ENCODE measurements at regions not wholly inside any gene's neighbourhood (a gene's known extent, or its start where the extent isn't known, plus 50 kb on each side); places are given as distances from the start of the nearest gene placed in this dataset.

DNA sequence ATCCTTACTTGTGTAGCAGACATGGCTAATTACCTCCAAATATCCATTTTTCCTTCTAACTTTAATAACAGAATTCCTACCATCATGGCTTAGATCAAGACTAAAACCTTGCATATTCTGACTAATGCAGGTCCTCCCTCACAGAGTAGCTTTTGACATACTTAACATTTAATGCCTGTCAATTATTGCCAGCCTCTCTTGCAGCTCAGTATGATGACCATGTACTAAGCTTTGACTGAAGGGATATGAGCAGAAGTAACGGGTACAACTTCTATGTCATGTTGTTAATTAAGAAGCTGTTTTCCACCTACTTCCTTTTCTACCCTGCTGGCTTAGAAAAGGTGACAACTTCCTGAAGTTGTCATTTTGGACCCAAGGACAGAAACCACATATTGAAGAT is 533.4 kb downstream of the PSAT1 start:
- Histone ChIP-seq H3K27ac (no peak overlapping the region), H3K9me3 (replicated peaks) (no peaks in the 10 kb centered on the region), H3K4me1 (replicated peaks) (no peaks in the 10 kb centered on the region), H3K4me3 (no peak overlapping the region), H3K27me3 (replicated peaks) (no peaks in the 10 kb centered on the region), H3K36me3 (no peaks in the 10 kb centered on the region)
- DNase-seq (ENCODE audit: low read depth in 1 of 2, low spot score in 2 of 2) = no peak

GRCh38 chr9:78831726-78832125 is 534.8 kb downstream of the PSAT1 start:
- Histone ChIP-seq H3K27ac (no peak overlapping the region), H3K36me3 (no peaks in the 10 kb centered on the region), H3K4me3 (no peak overlapping the region), H3K9me3 (replicated peaks) (no peaks in the 10 kb centered on the region), H3K4me1 (replicated peaks) (no peaks in the 10 kb centered on the region), H3K27me3 (replicated peaks) (no peaks in the 10 kb centered on the region)
- DNase-seq (ENCODE audit: low read depth in 1 of 2, low spot score in 2 of 2) = no peak

DNA sequence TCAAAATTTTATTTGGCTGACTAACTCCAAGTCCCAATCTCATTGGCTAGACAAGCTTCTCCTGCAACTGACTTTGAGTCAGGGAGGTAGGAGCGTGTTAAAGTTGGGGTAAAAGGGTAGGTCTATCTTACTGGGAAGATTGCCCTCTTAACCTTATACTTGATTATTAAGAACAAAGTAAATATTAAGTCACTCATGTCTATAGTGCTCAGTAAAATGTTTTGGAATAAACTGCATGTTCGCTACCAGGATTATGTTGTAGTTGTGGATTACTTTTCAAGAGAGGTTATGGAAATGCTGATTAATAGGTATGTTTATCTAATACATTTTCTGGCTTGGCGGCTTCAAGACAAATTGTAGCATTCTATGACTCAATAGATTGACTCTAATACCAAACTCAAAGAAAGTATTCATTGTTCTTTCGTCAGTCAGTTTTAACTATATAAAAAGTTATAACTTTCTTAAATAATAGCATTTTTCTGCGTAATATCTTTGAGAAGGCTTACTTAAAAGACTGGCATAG is 539.1 kb downstream of the PSAT1 start:
- Histone ChIP-seq H3K27ac (no peak overlapping the region), H3K4me1 (replicated peaks) (no peaks in the 10 kb centered on the region), H3K36me3 (no peaks in the 10 kb centered on the region), H3K4me3 (no peak overlapping the region), H3K27me3 (replicated peaks) (no peaks in the 10 kb centered on the region), H3K9me3 (replicated peaks) (no peaks in the 10 kb centered on the region)
- no peak for DNase-seq (ENCODE audit: low read depth in 1 of 2, low spot score in 2 of 2)

GRCh38 chr9:78839252-78839651 is 542.3 kb downstream of the PSAT1 start:
- H3K9me3 ChIP-seq (replicated peaks) = peaks cover 5% of the 10 kb centered on the region; the same call in 1 of the 2 replicates

GRCh38 chr9:78848061-78848460 is 551.1 kb downstream of the PSAT1 start:
- Histone ChIP-seq H3K27ac (no peak overlapping the region), H3K9me3 (replicated peaks) (peaks cover 3% of the 10 kb centered on the region; the same call in 1 of the 2 replicates), H3K4me1 (replicated peaks) (no peaks in the 10 kb centered on the region; the same call in 1 of the 2 replicates), H3K27me3 (replicated peaks) (no peaks in the 10 kb centered on the region), H3K36me3 (no peaks in the 10 kb centered on the region), H3K4me3 (no peak overlapping the region)
- no peak for DNase-seq (ENCODE audit: low read depth in 1 of 2, low spot score in 2 of 2)

More at GRCh38 chr9:78839252-78839651, 542.3 kb downstream of the PSAT1 start:
- Histone ChIP-seq H3K27ac (no peak overlapping the region), H3K36me3 (no peaks in the 10 kb centered on the region), H3K27me3 (replicated peaks) (no peaks in the 10 kb centered on the region), H3K4me3 (no peak overlapping the region), H3K4me1 (replicated peaks) (no peaks in the 10 kb centered on the region)
- DNase-seq (ENCODE audit: low read depth in 1 of 2, low spot score in 2 of 2) = no peak

GRCh38 chr9:78856144-78856543 is 559.2 kb downstream of the PSAT1 start:
- Histone ChIP-seq H3K36me3 (no peaks in the 10 kb centered on the region), H3K4me1 (replicated peaks) (peaks cover 27% of the 10 kb centered on the region), H3K4me3 (no peak overlapping the region), H3K27me3 (replicated peaks) (no peaks in the 10 kb centered on the region), H3K27ac (peak overlapping the region; percentile 87), H3K9me3 (replicated peaks) (no peaks in the 10 kb centered on the region)
- DNase-seq (ENCODE audit: low read depth in 1 of 2, low spot score in 2 of 2) = peak; percentile 58 to 78

DNA sequence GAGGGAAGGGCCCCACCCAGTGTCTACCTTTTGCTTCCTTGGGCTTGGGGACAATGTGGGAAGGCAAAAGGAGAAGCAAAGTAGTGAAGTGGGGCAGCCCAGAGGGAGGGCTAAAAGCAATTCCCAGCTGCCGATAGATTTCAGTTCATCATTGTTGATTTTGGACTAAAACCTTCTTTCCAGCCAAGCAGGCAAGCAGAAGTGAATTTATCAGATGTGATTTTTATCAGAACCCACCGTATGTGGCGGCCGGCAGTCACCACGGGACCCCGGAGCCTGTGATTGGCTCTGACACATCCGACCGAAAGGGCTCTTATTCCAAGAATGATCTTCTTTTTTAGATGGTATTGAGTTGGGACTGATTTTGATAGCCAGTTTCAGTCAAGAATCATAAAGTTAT is 559.9 kb downstream of the PSAT1 start:
- no peaks in the 10 kb centered on the region for H3K36me3 ChIP-seq
- peaks cover 27% of the 10 kb centered on the region for H3K4me1 ChIP-seq (replicated peaks)
- no peaks in the 10 kb centered on the region for H3K27me3 ChIP-seq (replicated peaks)
- H3K4me3 ChIP-seq = no peak overlapping the region
- H3K9me3 ChIP-seq (replicated peaks) = no peaks in the 10 kb centered on the region
- peak overlapping the region; percentile 87 for H3K27ac ChIP-seq
- no peak for DNase-seq (ENCODE audit: low read depth in 1 of 2, low spot score in 2 of 2)

DNA sequence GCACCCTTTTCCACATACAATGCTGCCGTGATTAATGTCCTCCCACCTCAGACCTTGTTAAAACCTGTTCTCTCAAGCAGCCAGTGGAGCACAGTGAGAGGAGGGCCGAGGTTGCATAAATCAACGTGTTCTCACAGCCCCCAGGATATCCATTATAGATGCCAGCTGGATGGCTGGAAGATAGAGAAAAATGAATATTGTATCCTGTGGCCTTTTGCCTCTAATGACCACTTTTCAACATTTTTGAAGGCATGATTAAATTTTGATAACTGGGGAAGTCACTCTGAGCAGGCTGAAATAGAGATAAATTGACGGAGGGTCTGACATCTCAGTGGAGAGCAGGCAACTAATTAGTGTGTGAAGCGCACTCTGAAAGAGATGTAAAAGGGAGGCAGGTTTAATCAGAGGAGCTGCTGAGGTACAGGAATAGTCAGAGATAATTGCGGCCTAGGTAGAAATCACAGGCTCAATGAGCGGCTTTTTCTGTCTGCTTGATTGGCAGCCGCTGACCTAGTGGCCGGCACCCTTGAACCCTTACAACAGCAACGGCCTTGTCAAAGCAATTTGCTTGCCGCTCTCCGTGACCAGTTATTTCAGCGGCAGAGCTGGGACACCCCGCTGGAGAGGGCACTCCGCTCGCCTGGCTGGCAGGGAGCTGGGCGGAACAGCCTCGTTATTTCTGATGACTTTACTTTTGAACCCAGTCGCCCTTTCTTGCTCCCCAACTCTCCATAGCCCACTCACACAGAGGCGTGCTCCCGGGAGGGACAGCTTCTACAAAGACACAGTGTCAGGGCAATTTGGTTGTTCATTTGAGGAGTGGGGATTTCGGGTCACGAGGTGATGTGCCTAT is 560.7 kb downstream of the PSAT1 start:
- no peak overlapping the region for H3K27ac ChIP-seq
- no peaks in the 10 kb centered on the region for H3K9me3 ChIP-seq (replicated peaks)
- H3K4me3 ChIP-seq = no peak overlapping the region
- no peaks in the 10 kb centered on the region for H3K27me3 ChIP-seq (replicated peaks)
- H3K36me3 ChIP-seq = no peaks in the 10 kb centered on the region
- DNase-seq (ENCODE audit: low read depth in 1 of 2, low spot score in 2 of 2) = no peak
- H3K4me1 ChIP-seq (replicated peaks) = peaks cover 27% of the 10 kb centered on the region

DNA sequence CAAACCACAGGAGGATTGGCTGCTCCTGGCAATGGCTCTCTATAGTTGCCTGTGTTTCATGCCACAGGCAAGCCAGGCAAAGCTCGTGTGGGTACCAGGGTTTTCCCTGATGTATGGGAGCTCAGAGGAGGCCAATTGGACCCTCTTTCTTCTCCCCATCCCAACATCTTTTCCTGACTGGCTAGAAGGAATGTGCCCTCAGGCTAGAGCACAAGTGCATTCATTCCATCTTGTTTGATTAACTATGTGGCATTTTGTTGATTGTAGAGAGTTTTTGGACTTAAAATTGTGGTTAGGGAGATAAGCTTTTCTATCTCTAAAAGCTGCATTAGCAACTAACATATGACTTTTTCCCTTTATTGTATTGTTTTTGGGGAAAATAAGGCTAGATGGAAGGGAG is 561.3 kb downstream of the PSAT1 start:
- Histone ChIP-seq H3K4me1 (replicated peaks) (peaks cover 27% of the 10 kb centered on the region), H3K36me3 (no peaks in the 10 kb centered on the region), H3K4me3 (no peak overlapping the region), H3K9me3 (replicated peaks) (no peaks in the 10 kb centered on the region), H3K27me3 (replicated peaks) (no peaks in the 10 kb centered on the region), H3K27ac (no peak overlapping the region)
- DNase-seq (ENCODE audit: low read depth in 1 of 2, low spot score in 2 of 2) = peak in 1 of 2 experiments; percentile 20

GRCh38 chr9:78860801-78861475 is 564.0 kb downstream of the PSAT1 start:
- H3K9me3 ChIP-seq (replicated peaks) = no peaks in the 10 kb centered on the region
- no peak for DNase-seq (ENCODE audit: low read depth in 1 of 2, low spot score in 2 of 2)
- H3K27ac ChIP-seq = no peak overlapping the region
- H3K4me1 ChIP-seq (replicated peaks) = peaks cover 25% of the 10 kb centered on the region
- H3K27me3 ChIP-seq (replicated peaks) = no peaks in the 10 kb centered on the region
- no peaks in the 10 kb centered on the region for H3K36me3 ChIP-seq
- no peak overlapping the region for H3K4me3 ChIP-seq

DNA sequence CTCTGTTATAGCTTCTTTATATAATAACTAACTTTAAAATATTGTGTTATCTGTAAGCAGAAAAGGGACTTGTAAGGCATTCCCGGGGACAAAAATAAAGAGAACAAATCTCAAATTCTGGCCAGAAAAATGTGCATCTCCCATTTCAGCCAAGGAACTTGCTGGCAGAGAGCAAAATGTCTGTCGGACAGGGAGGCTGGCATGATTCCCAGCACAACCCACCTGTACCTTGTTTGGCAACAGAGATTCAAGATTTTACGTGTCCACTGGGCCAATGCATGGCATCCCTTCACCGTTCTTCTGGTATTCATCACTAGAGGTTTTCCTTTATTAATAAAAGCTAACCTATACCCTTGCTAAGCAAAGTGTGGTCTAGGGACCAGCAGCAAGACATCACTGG is 566.6 kb downstream of the PSAT1 start:
- Histone ChIP-seq H3K4me3 (no peak overlapping the region), H3K27ac (no peak overlapping the region), H3K36me3 (no peaks in the 10 kb centered on the region), H3K4me1 (replicated peaks) (peaks cover 24% of the 10 kb centered on the region), H3K27me3 (replicated peaks) (no peaks in the 10 kb centered on the region), H3K9me3 (replicated peaks) (no peaks in the 10 kb centered on the region)
- no peak for DNase-seq (ENCODE audit: low read depth in 1 of 2, low spot score in 2 of 2)

DNA sequence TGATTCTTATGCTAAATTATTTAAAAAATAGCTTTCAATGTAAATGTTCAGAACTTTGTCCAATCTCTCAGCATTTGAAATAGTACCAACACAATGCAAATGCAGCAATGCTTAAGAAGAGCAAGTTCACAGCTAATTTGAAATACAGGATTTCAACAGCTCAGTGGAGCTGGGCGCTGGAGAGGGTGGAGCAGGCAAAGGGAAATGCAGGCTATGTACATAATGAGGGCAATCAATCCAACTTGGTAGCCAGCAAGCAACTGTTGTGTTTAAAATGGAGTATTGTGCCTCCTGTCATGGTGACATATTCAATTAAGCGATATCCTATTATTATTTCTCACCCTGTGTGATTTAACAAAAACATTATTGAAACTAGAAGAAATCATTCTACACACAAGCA is 568.8 kb downstream of the PSAT1 start:
- Histone ChIP-seq H3K27ac (peak overlapping the region; percentile 87), H3K36me3 (no peaks in the 10 kb centered on the region), H3K9me3 (replicated peaks) (no peaks in the 10 kb centered on the region), H3K27me3 (replicated peaks) (no peaks in the 10 kb centered on the region), H3K4me3 (no peak overlapping the region), H3K4me1 (replicated peaks) (peaks cover 25% of the 10 kb centered on the region)
- no peak for DNase-seq (ENCODE audit: low read depth in 1 of 2, low spot score in 2 of 2)

GRCh38 chr9:78866207-78867132 is 569.5 kb downstream of the PSAT1 start:
- H3K36me3 ChIP-seq = no peaks in the 10 kb centered on the region
- peak overlapping the region; percentile 87 for H3K27ac ChIP-seq

More at GRCh38 chr9:78866207-78867132, 569.5 kb downstream of the PSAT1 start:
- DNase-seq (ENCODE audit: low read depth in 1 of 2, low spot score in 2 of 2) = peak; percentile 55 to 84
- no peaks in the 10 kb centered on the region for H3K27me3 ChIP-seq (replicated peaks)
- peaks cover 32% of the 10 kb centered on the region for H3K4me1 ChIP-seq (replicated peaks)
- no peak overlapping the region for H3K4me3 ChIP-seq
- no peaks in the 10 kb centered on the region for H3K9me3 ChIP-seq (replicated peaks)
